Karpas-422 (cell line): ENCODE measurements at regions not wholly inside any gene's neighbourhood (a gene's known extent, or its start where the extent isn't known, plus 50 kb on each side); places are given as distances from the start of the nearest gene placed in this dataset.
"Not testable (repeated sequence)": the region's sequence is repeated elsewhere in the genome, so short reads cannot be mapped to it uniquely, and the experiment has no call there.

Experiments used
- DNase-seq: peaks from one replicate; pipeline ENCODE4 v3.0.0-alpha.2; 2015
- H2AFZ ChIP-seq: fragments of 200-600 bp; sonication (generic); 2 replicates; pipeline ENCODE4 v1.6.1; 2014; ENCODE audit warnings: antibody characterized with exemption, low read length, mixed read lengths
- H3K27ac ChIP-seq: fragments of 200-600 bp; sonication (generic); 2 replicates; pipeline ENCODE4 v1.5.1; 2014; ENCODE audit warnings: mild to moderate bottlenecking, low read length, moderate library complexity
- H3K27me3 ChIP-seq: fragments of 200-600 bp; sonication (generic); 2 replicates; pipeline ENCODE4 v1.6.1; 2014; ENCODE audit warnings: low read length, mixed read lengths
- H3K36me3 ChIP-seq: fragments of 200-600 bp; sonication (generic); 2 replicates; pipeline ENCODE4 v1.6.1; 2014; ENCODE audit warnings: low read length, mixed read lengths; ENCODE audit not compliant: insufficient read depth
- H3K4me1 ChIP-seq: fragments of 200-600 bp; sonication (generic); 2 replicates; pipeline ENCODE4 v1.6.1; 2014; ENCODE audit warnings: mild to moderate bottlenecking, low read length, mixed read lengths
- H3K4me2 ChIP-seq: fragments of 200-600 bp; sonication (generic); 2 replicates; pipeline ENCODE4 v1.6.1; 2014; ENCODE audit warnings: low read length, low read depth, mild to moderate bottlenecking; ENCODE audit not compliant: poor library complexity, severe bottlenecking
- H3K4me3 ChIP-seq: fragments of 200-600 bp; sonication (generic); 2 replicates; pipeline ENCODE4 v1.5.1; 2014; ENCODE audit warnings: mild to moderate bottlenecking, antibody characterized with exemption, low read length, mixed read lengths
- H3K79me2 ChIP-seq: fragments of 200-600 bp; sonication (generic); 2 replicates; pipeline ENCODE4 v1.6.1; 2014; ENCODE audit warnings: mild to moderate bottlenecking, low read length, mixed read lengths
- H3K9ac ChIP-seq: fragments of 200-600 bp; sonication (generic); 2 replicates; pipeline ENCODE4 v1.6.0; 2014; ENCODE audit warnings: low read length
- H3K9me2 ChIP-seq: fragments of 200-600 bp; sonication (generic), shearing (Covaris generic); replicated peaks from 2 replicates; pipeline ENCODE4 v1.6.0; 2014; ENCODE audit warnings: mild to moderate bottlenecking, low read length, moderate library complexity; ENCODE audit not compliant: insufficient read depth
- H3K9me3 ChIP-seq: fragments of 300-700, 200-600 bp; sonication (generic); 2 replicates; pipeline ENCODE4 v1.6.1; 2014; ENCODE audit warnings: low read length, mixed read lengths
- H4K20me1 ChIP-seq: fragments of 200-600 bp; sonication (generic); 2 replicates; pipeline ENCODE4 v1.6.1; 2014; ENCODE audit warnings: mild to moderate bottlenecking, antibody characterized with exemption, low read length, low read depth; ENCODE audit not compliant: insufficient read depth

GRCh38 chr6:120447605-120448004, 886.7 kb downstream of the TBC1D32 start:
- DNase-seq, result no peak
- Histone ChIP-seq H3K79me2 (no peaks in the 10 kb centered on the region), H4K20me1 (no peaks in the 10 kb centered on the region), H2AFZ (no peak overlapping the region), H3K36me3 (no peaks in the 10 kb centered on the region), H3K4me2 (no peak overlapping the region), H3K4me1 (no peaks in the 10 kb centered on the region), H3K9me3 (peaks cover 10% of the 10 kb centered on the region; the same call in 1 of the 2 replicates), H3K9ac (no peak overlapping the region), H3K9me2 (no peaks in the 10 kb centered on the region), H3K27me3 (no peaks in the 10 kb centered on the region), H3K27ac (no peak overlapping the region), H3K4me3 (no peak overlapping the region)

- not testable (repeated sequence) for H4K20me1 ChIP-seq, H2AFZ ChIP-seq, H3K27ac ChIP-seq, H3K27me3 ChIP-seq, DNase-seq, H3K4me2 ChIP-seq, H3K36me3 ChIP-seq, H3K9me2 ChIP-seq, H3K4me1 ChIP-seq, H3K79me2 ChIP-seq, H3K9ac ChIP-seq, H3K4me3 ChIP-seq, H3K9me3 ChIP-seq
These were observed 901.4 kb downstream of the TBC1D32 start for GRCh38 chr6:120432840-120433239.

- Histone ChIP-seq H4K20me1 (no peaks in the 10 kb centered on the region), H3K9ac (no peak overlapping the region), H3K4me2 (no peak overlapping the region), H3K79me2 (no peaks in the 10 kb centered on the region), H3K27me3 (no peaks in the 10 kb centered on the region), H3K9me3 (peaks cover 2% of the 10 kb centered on the region), H3K9me2 (peaks cover 4% of the 10 kb centered on the region; the same call in 1 of the 2 replicates), H3K4me1 (no peaks in the 10 kb centered on the region), H3K36me3 (no peaks in the 10 kb centered on the region), H2AFZ (no peak overlapping the region), H3K27ac (no peak overlapping the region), H3K4me3 (no peak overlapping the region)
- no peak for DNase-seq
These were observed 902.4 kb downstream of the TBC1D32 start for GRCh38 chr6:120431841-120432240.

- no peak for DNase-seq
- Histone ChIP-seq H3K4me3 (no peak overlapping the region), H3K9me3 (peaks cover 8% of the 10 kb centered on the region), H3K9ac (no peak overlapping the region), H3K4me2 (no peak overlapping the region), H3K9me2 (no peaks in the 10 kb centered on the region; the same call in 1 of the 2 replicates), H3K27ac (no peak overlapping the region), H4K20me1 (no peaks in the 10 kb centered on the region), H2AFZ (no peak overlapping the region), H3K27me3 (no peaks in the 10 kb centered on the region), H3K79me2 (no peaks in the 10 kb centered on the region), H3K36me3 (no peaks in the 10 kb centered on the region), H3K4me1 (no peaks in the 10 kb centered on the region)
These were observed 922.9 kb downstream of the TBC1D32 start for GRCh38 chr6:120411394-120411793.

GRCh38 chr6:120410586-120410985, 923.7 kb downstream of the TBC1D32 start:
- Histone ChIP-seq H3K4me1 (no peaks in the 10 kb centered on the region), H3K4me2 (no peak overlapping the region), H2AFZ (no peak overlapping the region), H3K9me2 (no peaks in the 10 kb centered on the region; the same call in 1 of the 2 replicates), H3K27ac (no peak overlapping the region), H3K27me3 (no peaks in the 10 kb centered on the region), H4K20me1 (no peaks in the 10 kb centered on the region), H3K79me2 (no peaks in the 10 kb centered on the region), H3K9ac (no peak overlapping the region), H3K9me3 (peaks cover 14% of the 10 kb centered on the region), H3K4me3 (no peak overlapping the region), H3K36me3 (no peaks in the 10 kb centered on the region)
- DNase-seq, result no peak

- no peak overlapping the region for H3K9ac ChIP-seq
- H4K20me1 ChIP-seq, result no peaks in the 10 kb centered on the region
- DNase-seq, result no peak
- H3K9me2 ChIP-seq, result no peaks in the 10 kb centered on the region
- H3K36me3 ChIP-seq, result no peaks in the 10 kb centered on the region
- H3K27ac ChIP-seq, result no peak overlapping the region
- no peaks in the 10 kb centered on the region for H3K27me3 ChIP-seq
- H3K9me3 ChIP-seq, result peaks cover 16% of the 10 kb centered on the region
- H3K4me3 ChIP-seq, result no peak overlapping the region
- H3K4me1 ChIP-seq, result no peaks in the 10 kb centered on the region
- H3K4me2 ChIP-seq, result no peak overlapping the region
- H2AFZ ChIP-seq, result no peak overlapping the region
- no peaks in the 10 kb centered on the region for H3K79me2 ChIP-seq
These were observed 926.6 kb downstream of the TBC1D32 start for GRCh38 chr6:120407696-120408095.

- Histone ChIP-seq H2AFZ (no peak overlapping the region), H3K27me3 (no peaks in the 10 kb centered on the region), H3K9me2 (no peaks in the 10 kb centered on the region), H3K9ac (no peak overlapping the region), H4K20me1 (no peaks in the 10 kb centered on the region), H3K4me2 (no peak overlapping the region), H3K79me2 (no peaks in the 10 kb centered on the region), H3K4me1 (no peaks in the 10 kb centered on the region), H3K9me3 (peaks cover 26% of the 10 kb centered on the region), H3K4me3 (no peak overlapping the region), H3K27ac (no peak overlapping the region), H3K36me3 (no peaks in the 10 kb centered on the region)
- no peak for DNase-seq
These were observed 928.3 kb downstream of the TBC1D32 start for GRCh38 chr6:120405947-120406346.

- Histone ChIP-seq H3K27ac (no peak overlapping the region), H3K9ac (no peak overlapping the region), H3K4me3 (no peak overlapping the region), H2AFZ (no peak overlapping the region), H3K4me1 (no peaks in the 10 kb centered on the region), H3K4me2 (no peak overlapping the region), H3K9me2 (no peaks in the 10 kb centered on the region), H3K9me3 (peaks cover 8% of the 10 kb centered on the region; the same call in 1 of the 2 replicates), H3K36me3 (no peaks in the 10 kb centered on the region), H3K27me3 (no peaks in the 10 kb centered on the region), H3K79me2 (no peaks in the 10 kb centered on the region), H4K20me1 (no peaks in the 10 kb centered on the region)
- DNase-seq, result no peak
These were observed 938.5 kb downstream of the TBC1D32 start for GRCh38 chr6:120395784-120396183.

- H3K27ac ChIP-seq, result no peak overlapping the region
- H3K4me1 ChIP-seq, result no peaks in the 10 kb centered on the region
- no peaks in the 10 kb centered on the region for H3K27me3 ChIP-seq
- H3K9me2 ChIP-seq, result no peaks in the 10 kb centered on the region
- H3K36me3 ChIP-seq, result no peaks in the 10 kb centered on the region
- peaks cover 8% of the 10 kb centered on the region; the same call in 1 of the 2 replicates for H3K9me3 ChIP-seq
- no peaks in the 10 kb centered on the region for H3K79me2 ChIP-seq
- no peak overlapping the region for H2AFZ ChIP-seq
- H3K4me3 ChIP-seq, result no peak overlapping the region
- H4K20me1 ChIP-seq, result no peaks in the 10 kb centered on the region
- no peak overlapping the region for H3K4me2 ChIP-seq
- H3K9ac ChIP-seq, result no peak overlapping the region
- no peak for DNase-seq
These were observed 939.0 kb downstream of the TBC1D32 start for GRCh38 chr6:120395330-120395729.
